ENCODE measurements at regions not wholly inside any gene's neighbourhood (a gene's known extent, or its start where the extent isn't known, plus 50 kb on each side); places are given as distances from the start of the nearest gene placed in this dataset.

- TF ChIP-seq SUZ12 (IDR thresholded peaks at IDR 0.05) (no peak), ZNF384 (IDR thresholded peaks at IDR 0.05) (no peak), FOXK2 (IDR thresholded peaks at IDR 0.05) (no peak), ARNT (IDR thresholded peaks at IDR 0.05) (no peak), SP1 (IDR thresholded peaks at IDR 0.05) (no peak), HDGF (IDR thresholded peaks at IDR 0.05; ENCODE audit: borderline replicate concordance) (no peak), L3MBTL2 (conservative IDR thresholded peaks at IDR 0.05) (no peak), FOXM1 (IDR thresholded peaks at IDR 0.05; ENCODE audit: borderline replicate concordance) (no peak), BHLHE40 (IDR thresholded peaks at IDR 0.05; ENCODE audit: borderline replicate concordance) (no peak), FOXA1 (IDR thresholded peaks at IDR 0.05) (no peak), LEF1 (IDR thresholded peaks at IDR 0.05; ENCODE audit: borderline replicate concordance) (no peak)
Measured at GRCh38 chr18:71327441-71327840, 1038.6 kb downstream of the SOCS6 start.
